Liver (tissue), 8 donors: ENCODE measurements at regions not wholly inside any gene's neighbourhood (a gene's known extent, or its start where the extent isn't known, plus 50 kb on each side); places are given as distances from the start of the nearest gene placed in this dataset.

Experiments
- DNase-seq: peaks from one replicate; pipeline ENCODE4 v3.0.0-alpha.2; 2017; ENCODE audit warnings: low spot score
- H3K27ac ChIP-seq, 2 donors: one replicate each; pipeline ENCODE4 v1.7.0; 2013; ENCODE audit warnings: inconsistent platforms in 2 of 2, low read length in 2 of 2, control low read depth in 1 of 2, low read depth in 1 of 2, mild to moderate bottlenecking in 1 of 2
- H3K27me3 ChIP-seq, 4 donors: one replicate each; pipeline versions ENCODE4 v1.6.1 to v1.7.0; 2013; ENCODE audit warnings: low read length in 3 of 4, inconsistent platforms in 1 of 4, mild to moderate bottlenecking in 1 of 4, moderate library complexity in 1 of 4; ENCODE audit not compliant: control insufficient read depth in 4 of 4, insufficient read depth in 4 of 4
- H3K36me3 ChIP-seq, 4 donors: one replicate each; pipeline versions ENCODE4 v1.6.1 to v1.7.0; 2013; ENCODE audit warnings: low read length in 3 of 4, mild to moderate bottlenecking in 3 of 4, low read depth in 1 of 4, moderate library complexity in 1 of 4; ENCODE audit not compliant: control insufficient read depth in 4 of 4, insufficient read depth in 3 of 4
- H3K4me1 ChIP-seq, 4 donors: one replicate each; pipeline versions ENCODE4 v1.6.1 to v1.7.0; 2013; ENCODE audit warnings: low read length in 3 of 4, mild to moderate bottlenecking in 3 of 4, moderate library complexity in 1 of 4; ENCODE audit not compliant: control insufficient read depth in 4 of 4, insufficient read depth in 4 of 4
- H3K4me3 ChIP-seq, 3 donors: one replicate each; pipeline versions ENCODE4 v1.6.1 to v1.7.0; 2013; ENCODE audit warnings: low read length in 3 of 3, control low read depth in 1 of 3, low read depth in 1 of 3, mild to moderate bottlenecking in 1 of 3
- H3K9ac ChIP-seq, 2 donors: one replicate each; pipeline ENCODE4 v1.7.0; 2013; ENCODE audit warnings: low read length in 2 of 2, mild to moderate bottlenecking in 2 of 2, moderate library complexity in 2 of 2, control low read depth in 1 of 2, low read depth in 1 of 2
- H3K9me3 ChIP-seq, 4 donors: one replicate each; pipeline versions ENCODE4 v1.6.1 to v1.7.0; 2013; ENCODE audit warnings: low read length in 3 of 4; ENCODE audit not compliant: control insufficient read depth in 4 of 4
- EGR1 ChIP-seq, 2 donors: IDR thresholded peaks; 2 replicates each; pipeline ENCODE4 v1.6.1; 2016 to 2018; ENCODE audit warnings: antibody characterized with exemption in 2 of 2, low read depth in 2 of 2
- FOXA1 ChIP-seq: IDR thresholded peaks from 2 replicates; pipeline ENCODE4 v1.6.1; 2016; ENCODE audit warnings: antibody characterized with exemption
- FOXA2 ChIP-seq: IDR thresholded peaks from 2 replicates; pipeline ENCODE4 v1.6.1; 2016; ENCODE audit warnings: antibody characterized with exemption
- GABPA ChIP-seq, 2 donors: IDR thresholded peaks in 1 of 2; conservative IDR thresholded peaks in 1 of 2; 2 replicates each; pipeline ENCODE4 v1.6.1; 2016; ENCODE audit warnings: antibody characterized with exemption in 2 of 2, mild to moderate bottlenecking in 1 of 2, moderate library complexity in 1 of 2
- HNF4A ChIP-seq, 2 donors: conservative IDR thresholded peaks; 2 replicates each; pipeline ENCODE4 v1.6.1; 2016; ENCODE audit warnings: antibody characterized with exemption in 2 of 2, mild to moderate bottlenecking in 2 of 2
- HNF4G ChIP-seq: IDR thresholded peaks from 2 replicates; pipeline ENCODE4 v1.6.1; 2016; ENCODE audit warnings: antibody characterized with exemption
- JUND ChIP-seq, 2 donors: IDR thresholded peaks; 2 replicates each; pipeline ENCODE4 v1.6.1; 2016; ENCODE audit warnings: antibody characterized with exemption in 2 of 2
- MAX ChIP-seq: IDR thresholded peaks from 2 replicates; pipeline ENCODE4 v1.6.1; 2016; ENCODE audit warnings: antibody characterized with exemption
- NR2F2 ChIP-seq: IDR thresholded peaks from 2 replicates; pipeline ENCODE4 v1.6.1; 2016; ENCODE audit warnings: antibody characterized with exemption
- RAD21 ChIP-seq, 2 donors: IDR thresholded peaks; 2 replicates each; pipeline ENCODE4 v1.6.1; 2016; ENCODE audit warnings: antibody characterized with exemption in 2 of 2, mild to moderate bottlenecking in 2 of 2
- RXRA ChIP-seq, 2 donors: IDR thresholded peaks; 2 replicates each; pipeline ENCODE4 v1.6.1; 2017 to 2018; ENCODE audit warnings: antibody characterized with exemption in 2 of 2, mild to moderate bottlenecking in 1 of 2
- SP1 ChIP-seq: IDR thresholded peaks from 2 replicates; pipeline ENCODE4 v1.6.1; 2018; ENCODE audit warnings: antibody characterized with exemption, mild to moderate bottlenecking
- TAF1 ChIP-seq: conservative IDR thresholded peaks from 2 replicates; pipeline ENCODE4 v1.6.1; 2016; ENCODE audit warnings: antibody characterized with exemption, mild to moderate bottlenecking
- YY1 ChIP-seq: IDR thresholded peaks from 2 replicates; pipeline ENCODE4 v1.6.1; 2016; ENCODE audit warnings: antibody characterized with exemption, mild to moderate bottlenecking
- WGBS: extraction: QIAGEN DNeasy Blood & Tissue Kit; methylation state at CpG from one replicate; pipeline ENCODE4 v1.1.7; 2013; 5-methylcytosine and 5-hydroxymethylcytosine counted together
- TF ChIP-seq, protein P1 (sequence below): IDR thresholded peaks from 2 replicates; pipeline ENCODE4 v1.6.1; 2016; ENCODE audit warnings: antibody characterized with exemption
- TF ChIP-seq, protein P2 (sequence below): IDR thresholded peaks from 2 replicates; pipeline ENCODE4 v1.6.1; 2016; ENCODE audit warnings: antibody characterized with exemption, mild to moderate bottlenecking
- TF ChIP-seq, protein P3 (sequence below): fragments of 150-350 bp; IDR thresholded peaks from 2 replicates; pipeline ENCODE4 v1.5.1; 2017; ENCODE audit warnings: improper control_type of control experiment, low read depth, low read length; ENCODE audit not compliant: missing input control
- TF ChIP-seq, protein P4 (sequence below): IDR thresholded peaks from 2 replicates; pipeline ENCODE4 v1.6.1; 2016; ENCODE audit warnings: antibody characterized with exemption
- donor health status: healthy.
- donor health status: healthy.
- donor health status: healthy.
- donor health status: healthy.
- donor health status: healthy.

DNA sequence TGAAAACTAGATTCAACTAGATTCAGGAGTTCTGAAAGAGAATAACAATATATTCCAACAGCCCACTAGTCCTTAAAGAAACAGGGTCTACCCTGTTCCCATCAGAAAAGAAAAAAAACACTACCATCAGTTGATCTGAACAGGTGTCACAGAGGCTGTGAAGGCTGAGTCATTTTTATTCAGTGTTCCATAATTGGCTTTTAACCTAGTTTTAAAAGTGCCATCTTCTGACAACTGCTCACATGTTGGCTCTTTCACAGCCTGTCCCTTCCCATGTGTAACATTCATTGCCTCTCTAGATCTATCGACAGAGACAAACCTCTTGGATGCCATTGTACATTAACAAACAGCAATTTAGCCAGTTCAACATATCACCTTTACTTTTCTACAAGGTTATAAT, 243.7 kb downstream of the TBX15 start:
- Histone ChIP-seq H3K36me3 (no peaks in the 10 kb centered on the region), H3K9ac (no peak overlapping the region), H3K9me3 (no peaks in the 10 kb centered on the region), H3K27ac (no peak overlapping the region), H3K4me3 (no peak overlapping the region), H3K4me1 (no peaks in the 10 kb centered on the region), H3K27me3 (no peaks in the 10 kb centered on the region)
- WGBS: 84% methylated on average over 1 of the region's 1 CpG
- TF ChIP-seq JUND (IDR thresholded peaks at IDR 0.05) (no peak), SP1 (no peak), YY1 (no peak), RAD21 (IDR thresholded peaks at IDR 0.05) (no peak), EGR1 (IDR thresholded peaks at IDR 0.05; ENCODE audit: low read depth in 2 of 2) (no peak), HNF4A (conservative IDR thresholded peaks at IDR 0.05) (no peak), MAX (no peak), FOXA2 (no peak), NR2F2 (no peak), FOXA1 (no peak), GABPA (IDR thresholded peaks at IDR 0.05 in 1 of 2, conservative IDR thresholded peaks at IDR 0.05 in 1 of 2) (no peak), TAF1 (no peak), HNF4G (no peak)
- TF ChIP-seq, protein P1, sequence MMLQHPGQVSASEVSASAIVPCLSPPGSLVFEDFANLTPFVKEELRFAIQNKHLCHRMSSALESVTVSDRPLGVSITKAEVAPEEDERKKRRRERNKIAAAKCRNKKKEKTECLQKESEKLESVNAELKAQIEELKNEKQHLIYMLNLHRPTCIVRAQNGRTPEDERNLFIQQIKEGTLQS: no peak
- TF ChIP-seq, protein P2, sequence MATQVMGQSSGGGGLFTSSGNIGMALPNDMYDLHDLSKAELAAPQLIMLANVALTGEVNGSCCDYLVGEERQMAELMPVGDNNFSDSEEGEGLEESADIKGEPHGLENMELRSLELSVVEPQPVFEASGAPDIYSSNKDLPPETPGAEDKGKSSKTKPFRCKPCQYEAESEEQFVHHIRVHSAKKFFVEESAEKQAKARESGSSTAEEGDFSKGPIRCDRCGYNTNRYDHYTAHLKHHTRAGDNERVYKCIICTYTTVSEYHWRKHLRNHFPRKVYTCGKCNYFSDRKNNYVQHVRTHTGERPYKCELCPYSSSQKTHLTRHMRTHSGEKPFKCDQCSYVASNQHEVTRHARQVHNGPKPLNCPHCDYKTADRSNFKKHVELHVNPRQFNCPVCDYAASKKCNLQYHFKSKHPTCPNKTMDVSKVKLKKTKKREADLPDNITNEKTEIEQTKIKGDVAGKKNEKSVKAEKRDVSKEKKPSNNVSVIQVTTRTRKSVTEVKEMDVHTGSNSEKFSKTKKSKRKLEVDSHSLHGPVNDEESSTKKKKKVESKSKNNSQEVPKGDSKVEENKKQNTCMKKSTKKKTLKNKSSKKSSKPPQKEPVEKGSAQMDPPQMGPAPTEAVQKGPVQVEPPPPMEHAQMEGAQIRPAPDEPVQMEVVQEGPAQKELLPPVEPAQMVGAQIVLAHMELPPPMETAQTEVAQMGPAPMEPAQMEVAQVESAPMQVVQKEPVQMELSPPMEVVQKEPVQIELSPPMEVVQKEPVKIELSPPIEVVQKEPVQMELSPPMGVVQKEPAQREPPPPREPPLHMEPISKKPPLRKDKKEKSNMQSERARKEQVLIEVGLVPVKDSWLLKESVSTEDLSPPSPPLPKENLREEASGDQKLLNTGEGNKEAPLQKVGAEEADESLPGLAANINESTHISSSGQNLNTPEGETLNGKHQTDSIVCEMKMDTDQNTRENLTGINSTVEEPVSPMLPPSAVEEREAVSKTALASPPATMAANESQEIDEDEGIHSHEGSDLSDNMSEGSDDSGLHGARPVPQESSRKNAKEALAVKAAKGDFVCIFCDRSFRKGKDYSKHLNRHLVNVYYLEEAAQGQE: no peak
- TF ChIP-seq, protein P3, sequence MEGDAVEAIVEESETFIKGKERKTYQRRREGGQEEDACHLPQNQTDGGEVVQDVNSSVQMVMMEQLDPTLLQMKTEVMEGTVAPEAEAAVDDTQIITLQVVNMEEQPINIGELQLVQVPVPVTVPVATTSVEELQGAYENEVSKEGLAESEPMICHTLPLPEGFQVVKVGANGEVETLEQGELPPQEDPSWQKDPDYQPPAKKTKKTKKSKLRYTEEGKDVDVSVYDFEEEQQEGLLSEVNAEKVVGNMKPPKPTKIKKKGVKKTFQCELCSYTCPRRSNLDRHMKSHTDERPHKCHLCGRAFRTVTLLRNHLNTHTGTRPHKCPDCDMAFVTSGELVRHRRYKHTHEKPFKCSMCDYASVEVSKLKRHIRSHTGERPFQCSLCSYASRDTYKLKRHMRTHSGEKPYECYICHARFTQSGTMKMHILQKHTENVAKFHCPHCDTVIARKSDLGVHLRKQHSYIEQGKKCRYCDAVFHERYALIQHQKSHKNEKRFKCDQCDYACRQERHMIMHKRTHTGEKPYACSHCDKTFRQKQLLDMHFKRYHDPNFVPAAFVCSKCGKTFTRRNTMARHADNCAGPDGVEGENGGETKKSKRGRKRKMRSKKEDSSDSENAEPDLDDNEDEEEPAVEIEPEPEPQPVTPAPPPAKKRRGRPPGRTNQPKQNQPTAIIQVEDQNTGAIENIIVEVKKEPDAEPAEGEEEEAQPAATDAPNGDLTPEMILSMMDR: no peak
- TF ChIP-seq, protein P4, sequence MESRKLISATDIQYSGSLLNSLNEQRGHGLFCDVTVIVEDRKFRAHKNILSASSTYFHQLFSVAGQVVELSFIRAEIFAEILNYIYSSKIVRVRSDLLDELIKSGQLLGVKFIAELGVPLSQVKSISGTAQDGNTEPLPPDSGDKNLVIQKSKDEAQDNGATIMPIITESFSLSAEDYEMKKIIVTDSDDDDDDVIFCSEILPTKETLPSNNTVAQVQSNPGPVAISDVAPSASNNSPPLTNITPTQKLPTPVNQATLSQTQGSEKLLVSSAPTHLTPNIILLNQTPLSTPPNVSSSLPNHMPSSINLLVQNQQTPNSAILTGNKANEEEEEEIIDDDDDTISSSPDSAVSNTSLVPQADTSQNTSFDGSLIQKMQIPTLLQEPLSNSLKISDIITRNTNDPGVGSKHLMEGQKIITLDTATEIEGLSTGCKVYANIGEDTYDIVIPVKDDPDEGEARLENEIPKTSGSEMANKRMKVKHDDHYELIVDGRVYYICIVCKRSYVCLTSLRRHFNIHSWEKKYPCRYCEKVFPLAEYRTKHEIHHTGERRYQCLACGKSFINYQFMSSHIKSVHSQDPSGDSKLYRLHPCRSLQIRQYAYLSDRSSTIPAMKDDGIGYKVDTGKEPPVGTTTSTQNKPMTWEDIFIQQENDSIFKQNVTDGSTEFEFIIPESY: no peak
- no peak for DNase-seq

GRCh38 chr1:118739501-118739900, 248.6 kb downstream of the TBX15 start:
- H3K36me3 ChIP-seq: no peaks in the 10 kb centered on the region
- DNase-seq: no peak
- H3K27ac ChIP-seq: no peak overlapping the region
- no peaks in the 10 kb centered on the region for H3K4me1 ChIP-seq
- no peak overlapping the region for H3K9ac ChIP-seq
- no peaks in the 10 kb centered on the region for H3K9me3 ChIP-seq
- TF ChIP-seq RXRA (IDR thresholded peaks at IDR 0.05): no peak
- no peak for TF ChIP-seq SP1
- no peak for TF ChIP-seq TAF1
- no peak for TF ChIP-seq JUND (IDR thresholded peaks at IDR 0.05)
- no peak for TF ChIP-seq FOXA2
- TF ChIP-seq, protein P4: no peak
- TF ChIP-seq, protein P3: no peak
- 48% methylated on average over 4 of the region's 4 CpGs for WGBS
- no peak overlapping the region for H3K4me3 ChIP-seq
- no peaks in the 10 kb centered on the region for H3K27me3 ChIP-seq
